GM12878 (cell line): ENCODE measurements at regions not wholly inside any gene's neighbourhood (a gene's known extent, or its start where the extent isn't known, plus 50 kb on each side); places are given as distances from the start of the nearest gene placed in this dataset.

ENCODE experiments used
- ATAC-seq: fragments of 200-7000 bp; cut with Tn5 transposase; 3 replicates; pipeline ENCODE4 v1.9.1; 2020; ENCODE audit warnings: mild to moderate bottlenecking, moderate library complexity
- BruUV-seq: library from RNA; stranded (reverse); fragments of 400-500 nt; replicated peaks from 2 replicates; lab custom pipeline; 2021; lab: Mats Ljungman, UMichigan
- CTCF ChIA-PET: fragments of 300-600 bp; sonication (Branson Sonifier 250); formaldehyde crosslinking; extraction: SDS; loops from one replicate; lab custom pipeline; 2021; ENCODE audit warnings: inconsistent platforms; lab: Yijun Ruan, JAX
- POLR2A ChIA-PET: fragments of 350-600 bp; formaldehyde crosslinking; extraction: SDS; loops from one replicate; lab custom pipeline; 2021; ENCODE audit warnings: inconsistent platforms; lab: Charles Lee
- RAD21 ChIA-PET: fragments of 300-600 bp; sonication (Branson Sonifier 250); formaldehyde crosslinking; loops from one replicate; lab custom pipeline; 2023; ENCODE audit warnings: antibody characterized with exemption; ENCODE audit not compliant: unreplicated experiment; lab: Charles Lee
- SMC1A ChIA-PET: fragments of 300-600 bp; sonication (Branson Sonifier 250); formaldehyde crosslinking; loops from one replicate; lab custom pipeline; 2023; ENCODE audit not compliant: unreplicated experiment, uncharacterized antibody; lab: Charles Lee
- DNase-seq: peaks from one replicate; pipeline ENCODE4 v3.0.0-alpha.2; 2011; ENCODE audit warnings: low read depth, low spot score
- FAIRE-seq: peaks from 3 replicates; lab custom pipeline; 2011; peaks lifted over from hg19 to GRCh38; lab: Jason Lieb, UNC
- H2AFZ ChIP-seq: 2 replicates; pipeline ENCODE4 v1.6.0; 2011; ENCODE audit warnings: low read depth, low read length, control low read depth; ENCODE audit not compliant: control insufficient read depth
- H3K27ac ChIP-seq: 2 replicates; pipeline ENCODE4 v1.5.1; 2011; ENCODE audit warnings: control low read depth; ENCODE audit not compliant: control insufficient read depth, insufficient read depth
- H3K27me3 ChIP-seq, 2 experiments: replicated peaks in 1 of 2; 2 replicates each; pipeline versions ENCODE4 v1.6.0 to v1.6.1; 2011; ENCODE audit warnings: low read length in 1 of 2; ENCODE audit not compliant: control insufficient read depth in 2 of 2, insufficient read depth in 2 of 2
- H3K36me3 ChIP-seq, 2 experiments: 2 replicates each; pipeline ENCODE4 v1.5.1; 2011; ENCODE audit warnings: low read length in 1 of 2; ENCODE audit not compliant: control insufficient read depth in 2 of 2, insufficient read depth in 2 of 2
- H3K4me1 ChIP-seq: 2 replicates; pipeline ENCODE4 v1.6.1; 2011; ENCODE audit warnings: mild to moderate bottlenecking, low read length, moderate library complexity, mixed read lengths; ENCODE audit not compliant: control insufficient read depth, insufficient read depth
- H3K4me2 ChIP-seq: 2 replicates; pipeline ENCODE4 v1.6.0; 2011; ENCODE audit warnings: control low read depth; ENCODE audit not compliant: control insufficient read depth, insufficient read depth
- H3K4me3 ChIP-seq: fragments of 200-600 bp; sonication (generic); 2 replicates; pipeline ENCODE4 v1.5.1; 2016
- H3K79me2 ChIP-seq: 2 replicates; pipeline ENCODE4 v1.6.0; 2011; ENCODE audit warnings: low read length; ENCODE audit not compliant: control insufficient read depth, insufficient read depth
- H3K9ac ChIP-seq: 2 replicates; pipeline ENCODE4 v1.8.0; 2011; ENCODE audit warnings: low read length, control low read depth, mixed read lengths; ENCODE audit not compliant: control insufficient read depth, insufficient read depth
- H3K9me3 ChIP-seq: replicated peaks from 3 replicates; pipeline ENCODE4 v1.5.1; 2011; ENCODE audit warnings: mild to moderate bottlenecking, low read length; ENCODE audit not compliant: control insufficient read depth, insufficient read depth
- H4K20me1 ChIP-seq: 2 replicates; pipeline ENCODE4 v1.6.0; 2011; ENCODE audit not compliant: control insufficient read depth, insufficient read depth
- CUX1 ChIP-seq: IDR thresholded peaks from 2 replicates; pipeline ENCODE4 v1.6.1; 2012; ENCODE audit warnings: improper control_type of control experiment, low read depth, low read length; ENCODE audit not compliant: insufficient replicate concordance
- HDAC2 ChIP-seq: fragments of 200-600 bp; sonication (generic); IDR thresholded peaks from 2 replicates; pipeline ENCODE4 v1.6.1; 2017
- KAT2A ChIP-seq: conservative IDR thresholded peaks from 2 replicates; pipeline ENCODE4 v1.6.1; 2011; ENCODE audit warnings: low read depth, low read length; ENCODE audit not compliant: control insufficient read depth
- MYB ChIP-seq: fragments of 150-350 bp; IDR thresholded peaks from 2 replicates; pipeline ENCODE4 v1.6.1; 2014; ENCODE audit warnings: mild to moderate bottlenecking, low read depth, low read length, borderline replicate concordance
- NKRF ChIP-seq: fragments of 450-650 bp; conservative IDR thresholded peaks from 2 replicates; pipeline ENCODE4 v1.6.1; 2017; ENCODE audit warnings: mild to moderate bottlenecking, moderate library complexity
- NR2F1 ChIP-seq: fragments of 450-650 bp; conservative IDR thresholded peaks from 2 replicates; pipeline ENCODE4 v1.6.1; 2017; ENCODE audit warnings: mild to moderate bottlenecking
- PAX5 ChIP-seq: IDR thresholded peaks from 2 replicates; pipeline ENCODE4 v1.6.1; 2011; ENCODE audit warnings: low read depth, low read length, borderline replicate concordance
- POLR2A ChIP-seq: IDR thresholded peaks from 2 replicates; pipeline ENCODE4 v1.6.1; 2011; ENCODE audit warnings: low read depth, mild to moderate bottlenecking, low read length
- SMAD1 ChIP-seq: fragments of 450-650 bp; IDR thresholded peaks from 2 replicates; pipeline ENCODE4 v1.6.1; 2018; ENCODE audit warnings: mild to moderate bottlenecking, low read depth; ENCODE audit not compliant: partially characterized antibody
- ZBED1 ChIP-seq: IDR thresholded peaks from 2 replicates; pipeline ENCODE4 v1.6.1; 2016; ENCODE audit warnings: borderline replicate concordance
- ZBTB40 ChIP-seq: fragments of 450-650 bp; IDR thresholded peaks from 2 replicates; pipeline ENCODE4 v1.6.1; 2016; ENCODE audit warnings: mild to moderate bottlenecking, moderate library complexity, borderline replicate concordance
- ZNF217 ChIP-seq: fragments of 450-650 bp; IDR thresholded peaks from 2 replicates; pipeline ENCODE4 v1.6.1; 2017; ENCODE audit warnings: antibody characterized with exemption, mild to moderate bottlenecking
- ZNF24 ChIP-seq: fragments of 450-650 bp; IDR thresholded peaks from 2 replicates; pipeline ENCODE4 v1.6.1; 2017; ENCODE audit warnings: antibody characterized with exemption, mild to moderate bottlenecking
- WGBS: methylation state at CpG from one replicate; pipeline ENCODE4 v1.1.6; 2016; ENCODE audit warnings: low lambda C conversion rate; ENCODE audit not compliant: insufficient replicate concordance, insufficient coverage; ENCODE audit errors: missing lambda C conversion rate; 5-methylcytosine and 5-hydroxymethylcytosine counted together
- in situ Hi-C: fragments of 300-500 bp; cut with MboI; formaldehyde crosslinking; loops from 9 replicates; pipeline ENCODE4 v1.14.3; 2018; ENCODE audit warnings: mixed read lengths
- intact Hi-C: fragments of 100-400 bp; cut with micrococcal nuclease; formaldehyde crosslinking; loops from one replicate; pipeline ENCODE4 v1.14.2; 2022; ENCODE audit not compliant: unreplicated experiment

GRCh38 chr19:57025491-57025890, 94.3 kb upstream of the USP29 start (continued):
- TF ChIP-seq CUX1 (no peak), POLR2A (no peak), ZNF24 (no peak), ZNF217 (no peak)

GRCh38 chr19:57026476-57026875, 93.3 kb upstream of the USP29 start:
- Histone ChIP-seq H2AFZ (no peak overlapping the region), H3K27me3 (no peaks in the 10 kb centered on the region), H3K4me3 (no peak overlapping the region), H3K9me3 (no peaks in the 10 kb centered on the region; the same call in 2 of the 3 replicates), H3K9ac (no peak overlapping the region), H3K4me1 (no peaks in the 10 kb centered on the region), H3K4me2 (no peak overlapping the region), H3K27ac (no peak overlapping the region), H3K36me3 (no peaks in the 10 kb centered on the region), H4K20me1 (no peaks in the 10 kb centered on the region), H3K79me2 (no peaks in the 10 kb centered on the region)
- WGBS = 13% methylated on average over 3 of the region's 3 CpGs
- intact Hi-C loops = no loop called here
- FAIRE-seq (no peak), DNase-seq (no peak), ATAC-seq (no peak)
- POLR2A ChIA-PET = no interaction called here
- RAD21 ChIA-PET = no interaction called here
- CTCF ChIA-PET = no interaction called here
- in situ Hi-C loops = no loop called here
- SMC1A ChIA-PET = no interaction called here
- BruUV-seq = no TSS peak
- TF ChIP-seq NR2F1 (no peak), ZBED1 (no peak), ZBTB40 (no peak), SMAD1 (no peak), HDAC2 (no peak), NKRF (no peak), MYB (no peak), PAX5 (no peak), KAT2A (no peak)
